ENCODE measurements at regions not wholly inside any gene's neighbourhood (a gene's known extent, or its start where the extent isn't known, plus 50 kb on each side); places are given as distances from the start of the nearest gene placed in this dataset.
"Not testable (repeated sequence)": the region's sequence is repeated elsewhere in the genome, so short reads cannot be mapped to it uniquely, and the experiment has no call there.

DNA sequence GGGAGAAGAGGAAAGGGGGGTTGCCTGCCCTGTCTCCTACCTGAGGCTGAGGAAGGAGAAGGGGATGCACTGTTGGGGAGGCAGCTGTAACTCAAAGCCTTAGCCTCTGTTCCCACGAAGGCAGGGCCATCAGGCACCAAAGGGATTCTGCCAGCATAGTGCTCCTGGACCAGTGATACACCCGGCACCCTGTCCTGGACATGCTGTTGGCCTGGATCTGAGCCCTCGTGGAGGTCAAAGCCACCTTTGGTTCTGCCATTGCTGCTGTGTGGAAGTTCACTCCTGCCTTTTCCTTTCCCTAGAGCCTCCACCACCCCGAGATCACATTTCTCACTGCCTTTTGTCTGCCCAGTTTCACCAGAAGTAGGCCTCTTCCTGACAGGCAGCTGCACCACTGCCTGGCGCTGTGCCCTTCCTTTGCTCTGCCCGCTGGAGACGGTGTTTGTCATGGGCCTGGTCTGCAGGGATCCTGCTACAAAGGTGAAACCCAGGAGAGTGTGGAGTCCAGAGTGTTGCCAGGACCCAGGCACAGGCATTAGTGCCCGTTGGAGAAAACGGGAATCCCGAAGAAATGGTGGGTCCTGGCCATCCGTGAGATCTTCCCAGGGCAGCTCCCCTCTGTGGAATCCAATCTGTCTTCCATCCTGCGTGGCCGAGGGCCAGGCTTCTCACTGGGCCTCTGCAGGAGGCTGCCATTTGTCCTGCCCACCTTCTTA lies 267.7 kb downstream of the OR4F29 start:
- H3K36me3 ChIP-seq (ENCODE audit: control insufficient read depth in 3 of 3, insufficient read depth in 3 of 3, low read length in 3 of 3); H3K27ac ChIP-seq (ENCODE audit: low read depth, low read length); H3K4me1 ChIP-seq (ENCODE audit: control insufficient read depth in 3 of 3, insufficient read depth in 3 of 3, low read length in 3 of 3); H3K9me3 ChIP-seq (ENCODE audit: control insufficient read depth in 3 of 3, low read length in 3 of 3); H3K4me3 ChIP-seq (ENCODE audit: low read length in 3 of 3); H3K27me3 ChIP-seq (ENCODE audit: control insufficient read depth in 3 of 3, insufficient read depth in 3 of 3, low read length in 3 of 3); H3K9ac ChIP-seq (ENCODE audit: low read depth in 1 of 3, low read length in 3 of 3): not testable (repeated sequence)

- H3K4me1 ChIP-seq (ENCODE audit: control insufficient read depth in 3 of 3, insufficient read depth in 3 of 3, low read length in 3 of 3); H3K9me3 ChIP-seq (ENCODE audit: control insufficient read depth in 3 of 3, low read length in 3 of 3); H3K27me3 ChIP-seq (ENCODE audit: control insufficient read depth in 3 of 3, insufficient read depth in 3 of 3, low read length in 3 of 3); H3K36me3 ChIP-seq (ENCODE audit: control insufficient read depth in 3 of 3, insufficient read depth in 3 of 3, low read length in 3 of 3); H3K4me3 ChIP-seq (ENCODE audit: low read length in 3 of 3); H3K27ac ChIP-seq (ENCODE audit: low read depth, low read length); H3K9ac ChIP-seq (ENCODE audit: low read depth in 1 of 3, low read length in 3 of 3): not testable (repeated sequence)
Measured at GRCh38 chr1:183081-183480, 268.4 kb downstream of the OR4F29 start.

DNA sequence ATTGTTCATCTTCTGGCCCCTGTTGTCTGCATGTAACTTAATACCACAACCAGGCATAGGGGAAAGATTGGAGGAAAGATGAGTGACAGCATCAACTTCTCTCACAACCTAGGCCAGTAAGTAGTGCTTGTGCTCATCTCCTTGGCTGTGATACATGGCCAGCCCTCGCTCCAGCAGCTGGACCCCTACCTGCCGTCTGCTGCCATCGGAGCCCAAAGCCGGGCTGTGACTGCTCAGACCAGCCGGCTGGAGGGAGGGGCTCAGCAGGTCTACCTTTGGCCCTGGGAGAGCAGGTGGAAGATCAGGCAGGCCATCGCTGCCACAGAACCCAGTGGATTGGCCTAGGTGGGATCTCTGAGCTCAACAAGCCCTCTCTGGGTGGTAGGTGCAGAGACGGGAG lies 268.8 kb downstream of the OR4F29 start:
- H3K4me3 ChIP-seq (ENCODE audit: low read length in 3 of 3); H3K27me3 ChIP-seq (ENCODE audit: control insufficient read depth in 3 of 3, insufficient read depth in 3 of 3, low read length in 3 of 3): not testable (repeated sequence)

DNA sequence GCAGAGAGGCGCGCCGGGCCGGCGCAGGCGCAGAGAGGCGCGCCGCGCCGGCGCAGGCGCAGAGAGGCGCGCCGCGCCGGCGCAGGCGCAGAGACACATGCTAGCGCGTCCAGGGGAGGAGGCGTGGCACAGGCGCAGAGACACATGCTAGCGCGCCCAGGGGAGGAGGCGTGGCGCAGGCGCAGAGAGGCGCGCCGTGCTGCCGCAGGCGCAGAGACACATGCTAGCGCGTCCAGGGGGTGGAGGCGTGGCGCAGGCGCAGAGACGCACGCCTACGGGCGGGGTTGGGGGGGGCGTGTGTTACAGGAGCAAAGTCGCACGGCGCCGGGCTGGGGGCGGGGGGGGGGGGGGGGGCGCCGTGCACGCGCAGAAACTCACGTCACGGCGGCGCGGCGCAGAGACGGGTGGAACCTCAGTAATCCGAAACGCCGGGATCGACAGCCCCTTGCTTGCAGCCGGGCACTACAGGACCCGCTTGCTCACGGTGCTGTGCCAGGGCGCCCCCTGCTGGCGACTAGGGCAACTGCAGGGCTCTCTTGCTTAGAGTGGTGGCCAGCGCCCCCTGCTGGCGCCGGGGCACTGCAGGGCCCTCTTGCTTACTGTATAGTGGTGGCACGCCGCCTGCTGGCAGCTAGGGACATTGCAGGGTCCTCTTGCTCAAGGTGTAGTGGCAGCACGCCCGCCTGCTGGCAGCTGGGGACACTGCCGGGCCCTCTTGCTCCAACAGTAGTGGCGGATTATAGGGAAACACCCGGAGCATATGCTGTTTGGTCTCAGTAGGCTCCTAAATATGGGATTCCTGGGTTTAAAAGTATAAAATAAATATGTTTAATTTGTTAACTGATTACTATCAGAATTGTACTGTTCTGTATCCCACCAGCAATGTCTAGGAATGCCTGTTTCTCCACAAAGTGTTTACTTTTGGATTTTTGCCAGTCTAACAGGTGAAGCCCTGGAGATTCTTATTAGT lies 269.9 kb downstream of the OR4F29 start:
- not testable (repeated sequence) for H3K27ac ChIP-seq (ENCODE audit: low read depth, low read length); H3K4me3 ChIP-seq (ENCODE audit: low read length in 3 of 3); H3K9me3 ChIP-seq (ENCODE audit: control insufficient read depth in 3 of 3, low read length in 3 of 3); H3K9ac ChIP-seq (ENCODE audit: low read depth in 1 of 3, low read length in 3 of 3); H3K36me3 ChIP-seq (ENCODE audit: control insufficient read depth in 3 of 3, insufficient read depth in 3 of 3, low read length in 3 of 3); H3K4me1 ChIP-seq (ENCODE audit: control insufficient read depth in 3 of 3, insufficient read depth in 3 of 3, low read length in 3 of 3); H3K27me3 ChIP-seq (ENCODE audit: control insufficient read depth in 3 of 3, insufficient read depth in 3 of 3, low read length in 3 of 3)

More for the DNA sequence above, 268.8 kb downstream of the OR4F29 start:
- H3K4me1 ChIP-seq (ENCODE audit: control insufficient read depth in 3 of 3, insufficient read depth in 3 of 3, low read length in 3 of 3); H3K9me3 ChIP-seq (ENCODE audit: control insufficient read depth in 3 of 3, low read length in 3 of 3); H3K27ac ChIP-seq (ENCODE audit: low read depth, low read length); H3K9ac ChIP-seq (ENCODE audit: low read depth in 1 of 3, low read length in 3 of 3); H3K36me3 ChIP-seq (ENCODE audit: control insufficient read depth in 3 of 3, insufficient read depth in 3 of 3, low read length in 3 of 3): not testable (repeated sequence)

GRCh38 chr1:180749-181205 lies 270.7 kb downstream of the OR4F29 start:
- not testable (repeated sequence) for H3K4me3 ChIP-seq (ENCODE audit: low read length in 3 of 3); H3K4me1 ChIP-seq (ENCODE audit: control insufficient read depth in 3 of 3, insufficient read depth in 3 of 3, low read length in 3 of 3); H3K27ac ChIP-seq (ENCODE audit: low read depth, low read length); H3K27me3 ChIP-seq (ENCODE audit: control insufficient read depth in 3 of 3, insufficient read depth in 3 of 3, low read length in 3 of 3); H3K9ac ChIP-seq (ENCODE audit: low read depth in 1 of 3, low read length in 3 of 3); H3K36me3 ChIP-seq (ENCODE audit: control insufficient read depth in 3 of 3, insufficient read depth in 3 of 3, low read length in 3 of 3); H3K9me3 ChIP-seq (ENCODE audit: control insufficient read depth in 3 of 3, low read length in 3 of 3)

DNA sequence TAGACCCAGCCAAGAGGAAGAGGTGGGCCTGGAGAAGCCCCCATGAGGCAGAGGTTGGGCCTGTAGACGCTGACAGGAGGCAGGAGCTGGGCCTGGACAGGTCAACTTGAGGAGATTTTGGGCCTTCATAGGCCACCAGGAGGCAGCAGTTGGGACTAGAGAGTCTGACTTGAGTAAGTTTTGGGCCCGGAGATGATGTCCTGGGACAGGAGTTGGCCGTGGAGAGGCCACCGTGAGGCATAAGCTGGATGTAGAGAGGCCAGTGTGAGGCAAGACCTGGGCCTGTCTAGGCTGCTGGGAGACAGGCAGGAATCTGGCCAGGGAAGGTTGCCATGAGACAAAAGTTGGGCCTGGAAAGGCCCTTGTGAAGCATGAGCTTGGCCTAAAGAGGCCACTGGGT lies 312.6 kb downstream of the OR4F29 start:
- H3K4me1 ChIP-seq (ENCODE audit: control insufficient read depth in 3 of 3, insufficient read depth in 3 of 3, low read length in 3 of 3); H3K27me3 ChIP-seq (ENCODE audit: control insufficient read depth in 3 of 3, insufficient read depth in 3 of 3, low read length in 3 of 3); H3K4me3 ChIP-seq (ENCODE audit: low read length in 3 of 3); H3K27ac ChIP-seq (ENCODE audit: low read depth, low read length); H3K9me3 ChIP-seq (ENCODE audit: control insufficient read depth in 3 of 3, low read length in 3 of 3); H3K9ac ChIP-seq (ENCODE audit: low read depth in 1 of 3, low read length in 3 of 3); H3K36me3 ChIP-seq (ENCODE audit: control insufficient read depth in 3 of 3, insufficient read depth in 3 of 3, low read length in 3 of 3): not testable (repeated sequence)

DNA sequence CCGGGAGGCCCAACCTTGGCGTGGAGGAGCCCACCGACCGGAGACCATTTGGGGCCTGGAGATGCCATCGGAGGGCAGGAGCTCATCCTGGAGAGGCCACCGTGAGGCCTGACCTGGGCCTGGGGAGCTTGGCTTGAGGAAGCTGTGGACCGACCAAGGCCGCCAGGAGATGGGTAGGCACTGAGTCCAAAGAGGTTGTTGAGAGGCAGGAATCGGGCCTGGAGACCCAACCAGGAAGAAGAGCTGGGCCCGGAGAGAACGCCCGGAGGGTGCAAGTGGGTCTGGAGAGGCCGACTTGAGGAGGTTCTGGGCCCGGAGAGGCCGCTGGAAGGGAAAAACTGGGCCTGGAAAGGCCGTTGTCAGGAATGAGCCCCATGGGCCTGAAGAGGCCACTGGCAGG lies 313.8 kb downstream of the OR4F29 start:
- not testable (repeated sequence) for H3K4me3 ChIP-seq (ENCODE audit: low read length in 3 of 3); H3K9ac ChIP-seq (ENCODE audit: low read depth in 1 of 3, low read length in 3 of 3)

GRCh38 chr1:136344-136932 lies 315.0 kb downstream of the OR4F29 start:
- not testable (repeated sequence) for H3K9ac ChIP-seq (ENCODE audit: low read depth in 1 of 3, low read length in 3 of 3); H3K27ac ChIP-seq (ENCODE audit: low read depth, low read length); H3K27me3 ChIP-seq (ENCODE audit: control insufficient read depth in 3 of 3, insufficient read depth in 3 of 3, low read length in 3 of 3); H3K9me3 ChIP-seq (ENCODE audit: control insufficient read depth in 3 of 3, low read length in 3 of 3); H3K4me3 ChIP-seq (ENCODE audit: low read length in 3 of 3); H3K36me3 ChIP-seq (ENCODE audit: control insufficient read depth in 3 of 3, insufficient read depth in 3 of 3, low read length in 3 of 3); H3K4me1 ChIP-seq (ENCODE audit: control insufficient read depth in 3 of 3, insufficient read depth in 3 of 3, low read length in 3 of 3)

More for the DNA sequence above, 313.8 kb downstream of the OR4F29 start:
- H3K36me3 ChIP-seq (ENCODE audit: control insufficient read depth in 3 of 3, insufficient read depth in 3 of 3, low read length in 3 of 3); H3K27me3 ChIP-seq (ENCODE audit: control insufficient read depth in 3 of 3, insufficient read depth in 3 of 3, low read length in 3 of 3); H3K4me1 ChIP-seq (ENCODE audit: control insufficient read depth in 3 of 3, insufficient read depth in 3 of 3, low read length in 3 of 3); H3K27ac ChIP-seq (ENCODE audit: low read depth, low read length); H3K9me3 ChIP-seq (ENCODE audit: control insufficient read depth in 3 of 3, low read length in 3 of 3): not testable (repeated sequence)

DNA sequence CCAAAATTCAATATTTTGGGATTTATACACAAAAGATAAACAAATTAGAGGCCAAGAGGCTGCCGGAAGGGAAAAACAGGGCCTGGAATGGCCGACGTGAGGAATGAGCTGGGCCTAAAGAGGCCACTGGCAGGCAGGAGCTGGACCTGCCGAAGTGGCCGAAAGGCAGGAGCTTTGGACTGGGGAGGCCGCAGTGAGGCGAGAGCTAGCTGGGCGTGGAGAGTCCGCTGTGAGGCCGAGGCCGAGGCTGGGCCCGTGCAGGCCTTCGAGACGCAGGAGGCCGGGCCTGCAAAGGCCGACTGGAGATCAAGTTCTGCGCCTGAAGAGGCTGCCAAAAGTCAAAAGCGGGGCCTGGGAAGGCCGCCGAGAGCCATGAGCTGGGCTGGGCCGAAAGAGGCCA lies 316.5 kb downstream of the OR4F29 start:
- H3K4me3 ChIP-seq (ENCODE audit: low read length in 3 of 3); H3K4me1 ChIP-seq (ENCODE audit: control insufficient read depth in 3 of 3, insufficient read depth in 3 of 3, low read length in 3 of 3); H3K9me3 ChIP-seq (ENCODE audit: control insufficient read depth in 3 of 3, low read length in 3 of 3); H3K9ac ChIP-seq (ENCODE audit: low read depth in 1 of 3, low read length in 3 of 3); H3K27me3 ChIP-seq (ENCODE audit: control insufficient read depth in 3 of 3, insufficient read depth in 3 of 3, low read length in 3 of 3); H3K36me3 ChIP-seq (ENCODE audit: control insufficient read depth in 3 of 3, insufficient read depth in 3 of 3, low read length in 3 of 3); H3K27ac ChIP-seq (ENCODE audit: low read depth, low read length): not testable (repeated sequence)

DNA sequence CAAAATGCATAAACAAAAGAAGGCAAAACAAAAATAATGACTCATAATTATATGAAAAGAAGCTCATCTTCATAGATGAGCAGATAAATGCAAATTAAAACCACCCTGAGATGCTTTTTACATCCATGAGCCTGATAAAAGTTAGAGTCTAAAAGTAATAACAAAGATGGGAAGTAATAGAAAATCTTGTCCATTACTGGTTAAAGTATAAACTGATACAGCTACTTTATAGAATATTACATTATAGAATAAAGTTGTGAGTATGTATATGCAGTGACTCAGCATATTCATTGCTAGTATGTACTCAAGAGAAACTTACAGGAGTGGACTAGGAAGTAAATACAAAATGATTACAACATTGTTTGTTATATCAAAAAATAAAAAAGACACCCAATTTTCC lies 333.0 kb downstream of the OR4F29 start:
- not testable (repeated sequence) for H3K9me3 ChIP-seq (ENCODE audit: control insufficient read depth in 3 of 3, low read length in 3 of 3); H3K4me3 ChIP-seq (ENCODE audit: low read length in 3 of 3); H3K9ac ChIP-seq (ENCODE audit: low read depth in 1 of 3, low read length in 3 of 3); H3K27me3 ChIP-seq (ENCODE audit: control insufficient read depth in 3 of 3, insufficient read depth in 3 of 3, low read length in 3 of 3); H3K4me1 ChIP-seq (ENCODE audit: control insufficient read depth in 3 of 3, insufficient read depth in 3 of 3, low read length in 3 of 3); H3K27ac ChIP-seq (ENCODE audit: low read depth, low read length); H3K36me3 ChIP-seq (ENCODE audit: control insufficient read depth in 3 of 3, insufficient read depth in 3 of 3, low read length in 3 of 3)

Measured in skeletal muscle tissue (tissue), 3 donors.